GM21526 (cell line): ENCODE measurements at regions not wholly inside any gene's neighbourhood (a gene's known extent, or its start where the extent isn't known, plus 50 kb on each side); places are given as distances from the start of the nearest gene placed in this dataset.
"Not testable (repeated sequence)": the region's sequence is repeated elsewhere in the genome, so short reads cannot be mapped to it uniquely, and the experiment has no call there.

Source experiments
- ATAC-seq: cut with Tn5 transposase; IDR thresholded peaks from one replicate; pipeline ENCODE4 v1.9.1; 2021; ENCODE audit warnings: moderate library complexity; ENCODE audit not compliant: unreplicated experiment, low FRiP score

- ATAC-seq: no peak
These were observed 82.9 kb upstream of the APBB1IP start for GRCh38 chr10:26355241-26355640.

GRCh38 chr10:26357203-26357602, 80.9 kb upstream of the APBB1IP start:
- peak; percentile 52 for ATAC-seq

GRCh38 chr10:26358071-26358470, 80.1 kb upstream of the APBB1IP start:
- no peak for ATAC-seq

GRCh38 chr10:26359670-26360069, 78.5 kb upstream of the APBB1IP start:
- no peak for ATAC-seq

GRCh38 chr10:26361351-26361750, 76.8 kb upstream of the APBB1IP start:
- no peak for ATAC-seq

- no peak for ATAC-seq
These were observed 76.2 kb upstream of the APBB1IP start for GRCh38 chr10:26361971-26362370.

- no peak for ATAC-seq
These were observed 72.3 kb upstream of the APBB1IP start for GRCh38 chr10:26365681-26366358.

GRCh38 chr10:26367035-26367434, 71.1 kb upstream of the APBB1IP start:
- not testable (repeated sequence) for ATAC-seq

GRCh38 chr10:26367771-26368170, 70.4 kb upstream of the APBB1IP start:
- no peak for ATAC-seq

GRCh38 chr10:26368463-26368862, 69.7 kb upstream of the APBB1IP start:
- ATAC-seq: peak; percentile 40

GRCh38 chr10:26372513-26373354, 65.4 kb upstream of the APBB1IP start:
- peak; percentile 69 for ATAC-seq

- no peak for ATAC-seq
These were observed 63.7 kb upstream of the APBB1IP start for GRCh38 chr10:26374426-26374825.

- not testable (repeated sequence) for ATAC-seq
These were observed 60.8 kb upstream of the APBB1IP start for GRCh38 chr10:26377224-26377810.

- ATAC-seq: no peak
These were observed 59.3 kb upstream of the APBB1IP start for GRCh38 chr10:26378861-26379294.

- ATAC-seq: no peak
These were observed 57.3 kb upstream of the APBB1IP start for GRCh38 chr10:26380815-26381214.

GRCh38 chr10:26381986-26382385, 56.2 kb upstream of the APBB1IP start:
- no peak for ATAC-seq

GRCh38 chr10:26384600-26384999, 53.5 kb upstream of the APBB1IP start:
- no peak for ATAC-seq

- no peak for ATAC-seq
These were observed 52.7 kb upstream of the APBB1IP start for GRCh38 chr10:26385443-26385842.

- ATAC-seq: no peak
These were observed 51.4 kb upstream of the APBB1IP start for GRCh38 chr10:26386781-26387180.
